BE2C (cell line): ENCODE measurements at regions not wholly inside any gene's neighbourhood (a gene's known extent, or its start where the extent isn't known, plus 50 kb on each side); places are given as distances from the start of the nearest gene placed in this dataset.

Experiments used
- DNase-seq: peaks from one replicate; pipeline ENCODE4 v3.0.0-alpha.2; 2020
- H3K27me3 ChIP-seq: fragments of 250-450 bp; sonication (Bioruptor Pico); 2 replicates; pipeline ENCODE4 v1.5.1; 2020; ENCODE audit warnings: mild to moderate bottlenecking
- H3K36me3 ChIP-seq: fragments of 250-450 bp; sonication (Bioruptor Pico); 2 replicates; pipeline ENCODE4 v1.5.1; 2020; ENCODE audit warnings: mild to moderate bottlenecking
- H3K4me1 ChIP-seq: fragments of 250-450 bp; sonication (Bioruptor Pico); 2 replicates; pipeline ENCODE4 v1.5.1; 2020
- H3K4me3 ChIP-seq: 2 replicates; pipeline ENCODE4 v1.5.1; 2011; ENCODE audit warnings: low read depth, low read length
- H3K9me3 ChIP-seq: fragments of 250-450 bp; sonication (Bioruptor Pico); 2 replicates; pipeline ENCODE4 v1.5.1; 2020
- CTCF ChIP-seq: IDR thresholded peaks from 2 replicates; pipeline ENCODE4 v1.5.1; 2012; ENCODE audit warnings: mild to moderate bottlenecking, low read depth, low read length

GRCh38 chr1:215344539-215344938 lies 222.6 kb upstream of the KCTD3 start:
- Histone ChIP-seq H3K27me3 (no peaks in the 10 kb centered on the region), H3K4me3 (no peak overlapping the region), H3K36me3 (no peaks in the 10 kb centered on the region), H3K9me3 (no peaks in the 10 kb centered on the region), H3K4me1 (peaks cover 8% of the 10 kb centered on the region; the same call in 1 of the 2 replicates)
- no peak for TF ChIP-seq CTCF
- peak; percentile 71 for DNase-seq

DNA sequence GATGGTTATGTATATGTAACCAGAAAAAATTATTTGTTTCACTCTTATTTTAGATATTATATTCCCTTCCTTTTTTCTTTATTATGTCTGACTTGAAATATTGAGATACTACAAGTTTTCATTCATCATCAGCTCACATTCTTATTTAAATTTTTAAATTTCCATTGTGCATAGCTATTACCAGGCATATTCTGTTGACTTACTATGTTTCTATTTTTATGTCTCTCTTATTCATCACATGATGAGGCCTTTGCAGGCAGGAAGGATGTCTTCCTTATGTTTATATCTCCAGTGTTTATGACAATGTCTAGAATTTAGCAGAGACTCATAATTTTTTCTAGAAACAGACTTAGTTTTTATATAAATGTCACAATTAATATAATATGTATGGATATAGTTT lies 221.9 kb upstream of the KCTD3 start:
- DNase-seq: no peak

DNA sequence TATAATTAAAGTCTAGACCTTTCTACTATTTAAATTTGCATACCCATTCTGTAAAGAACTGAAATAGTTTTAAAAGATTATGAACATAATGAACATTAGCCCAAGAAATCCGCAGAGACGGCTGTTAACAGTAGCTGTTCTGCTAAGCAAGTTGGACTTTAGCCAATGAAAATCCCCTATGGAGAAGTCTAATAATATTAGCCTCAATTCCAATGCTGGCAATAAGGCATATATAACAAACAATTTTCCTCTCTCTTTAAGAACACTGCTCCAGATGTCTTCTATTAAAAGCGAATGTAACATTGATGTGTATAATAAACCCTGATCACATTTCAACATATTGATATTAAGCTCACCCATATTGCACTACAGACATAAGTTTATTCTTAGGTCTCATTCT lies 221.3 kb upstream of the KCTD3 start:
- Histone ChIP-seq H3K9me3 (no peaks in the 10 kb centered on the region), H3K27me3 (no peaks in the 10 kb centered on the region), H3K4me3 (no peak overlapping the region), H3K36me3 (no peaks in the 10 kb centered on the region), H3K4me1 (peaks cover 8% of the 10 kb centered on the region; the same call in 1 of the 2 replicates)
- DNase-seq: peak; percentile 24
- TF ChIP-seq CTCF: no peak

More for the DNA sequence above, 221.9 kb upstream of the KCTD3 start:
- no peaks in the 10 kb centered on the region for H3K9me3 ChIP-seq
- no peaks in the 10 kb centered on the region for H3K36me3 ChIP-seq
- no peaks in the 10 kb centered on the region for H3K27me3 ChIP-seq
- TF ChIP-seq CTCF: no peak
- peaks cover 8% of the 10 kb centered on the region; the same call in 1 of the 2 replicates for H3K4me1 ChIP-seq
- no peak overlapping the region for H3K4me3 ChIP-seq

- H3K27me3 ChIP-seq: 0 out of 2 replicates have a peak, but pooled peaks cover 3% of the 10 kb centered on the region
- DNase-seq: no peak
- H3K36me3 ChIP-seq: no peaks in the 10 kb centered on the region
- no peak overlapping the region for H3K4me3 ChIP-seq
- TF ChIP-seq CTCF: no peak
- H3K4me1 ChIP-seq: no peaks in the 10 kb centered on the region
- no peaks in the 10 kb centered on the region for H3K9me3 ChIP-seq
Observed at GRCh38 chr1:215357901-215358300, 209.2 kb upstream of the KCTD3 start.

DNA sequence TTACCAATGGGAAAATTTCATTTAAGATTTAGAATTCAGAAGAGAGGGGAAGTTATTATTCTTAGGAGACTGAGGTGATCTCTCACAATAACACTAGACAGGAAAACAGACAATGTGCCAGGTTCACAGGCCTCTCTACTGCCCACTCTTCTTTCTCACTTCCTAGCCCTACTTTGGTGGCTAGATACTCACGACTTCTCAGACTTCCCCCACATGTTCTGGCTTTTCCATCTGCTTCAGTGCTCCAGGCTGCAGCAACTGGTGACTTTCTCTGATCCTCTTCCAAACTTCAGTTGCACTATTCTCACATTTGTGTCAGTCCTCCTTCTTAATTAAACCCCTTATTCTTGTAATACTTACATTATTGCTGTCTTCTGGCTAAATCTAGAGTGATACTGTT lies 208.7 kb upstream of the KCTD3 start:
- no peaks in the 10 kb centered on the region for H3K27me3 ChIP-seq
- H3K36me3 ChIP-seq: no peaks in the 10 kb centered on the region
- H3K4me1 ChIP-seq: no peaks in the 10 kb centered on the region
- no peak overlapping the region for H3K4me3 ChIP-seq
- H3K9me3 ChIP-seq: no peaks in the 10 kb centered on the region
- no peak for TF ChIP-seq CTCF
- DNase-seq: no peak

GRCh38 chr1:215360031-215360430 lies 207.1 kb upstream of the KCTD3 start:
- no peak for DNase-seq
- Histone ChIP-seq H3K4me3 (no peak overlapping the region), H3K9me3 (no peaks in the 10 kb centered on the region), H3K36me3 (no peaks in the 10 kb centered on the region), H3K27me3 (no peaks in the 10 kb centered on the region), H3K4me1 (no peaks in the 10 kb centered on the region)
- TF ChIP-seq CTCF: no peak
